HG02852 (cell line): ENCODE measurements at regions not wholly inside any gene's neighbourhood (a gene's known extent, or its start where the extent isn't known, plus 50 kb on each side); places are given as distances from the start of the nearest gene placed in this dataset.

Experiments
- ATAC-seq: cut with Tn5 transposase; IDR thresholded peaks from one replicate; pipeline ENCODE4 v1.9.1; 2021; ENCODE audit warnings: mild to moderate bottlenecking, moderate library complexity; ENCODE audit not compliant: unreplicated experiment

DNA sequence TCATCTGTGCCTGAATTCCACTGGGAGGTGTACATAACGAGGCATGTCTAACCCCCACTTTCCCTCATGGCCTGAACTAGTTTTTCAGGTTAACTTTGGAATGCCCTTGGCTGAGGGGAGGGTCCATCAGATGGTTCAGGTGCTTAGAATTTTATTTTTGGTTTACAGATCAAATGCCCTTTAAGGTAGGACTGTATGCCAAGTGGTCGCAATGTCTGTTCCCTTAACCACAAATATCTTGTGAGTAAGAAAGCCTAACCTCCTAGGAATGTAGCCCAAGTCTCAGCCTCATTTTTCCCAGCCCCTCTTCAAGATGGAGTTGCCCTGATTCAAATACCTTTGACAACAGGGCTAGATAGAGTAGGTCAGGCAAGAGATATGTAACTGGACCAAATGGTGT, 78.4 kb downstream of the RNASET2 start:
- no peak for ATAC-seq

DNA sequence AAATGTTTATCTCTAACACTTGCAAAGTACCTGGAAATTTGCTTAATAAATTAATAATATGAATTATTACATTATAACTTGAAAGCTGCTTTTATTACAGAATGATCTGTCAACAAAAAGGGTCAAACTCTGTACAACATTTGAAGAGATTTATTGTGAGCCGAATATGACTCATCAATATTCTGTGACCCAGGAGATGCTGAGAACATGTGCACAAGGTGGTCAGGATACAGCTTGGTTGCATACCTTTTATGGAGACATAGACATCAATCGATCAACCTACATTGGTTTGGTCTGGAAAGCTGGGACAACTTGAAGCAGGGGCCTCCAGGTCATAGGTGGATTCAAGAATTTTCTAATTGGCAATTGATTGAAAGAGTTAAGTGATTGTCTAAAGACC, 79.0 kb downstream of the RNASET2 start:
- no peak for ATAC-seq

DNA sequence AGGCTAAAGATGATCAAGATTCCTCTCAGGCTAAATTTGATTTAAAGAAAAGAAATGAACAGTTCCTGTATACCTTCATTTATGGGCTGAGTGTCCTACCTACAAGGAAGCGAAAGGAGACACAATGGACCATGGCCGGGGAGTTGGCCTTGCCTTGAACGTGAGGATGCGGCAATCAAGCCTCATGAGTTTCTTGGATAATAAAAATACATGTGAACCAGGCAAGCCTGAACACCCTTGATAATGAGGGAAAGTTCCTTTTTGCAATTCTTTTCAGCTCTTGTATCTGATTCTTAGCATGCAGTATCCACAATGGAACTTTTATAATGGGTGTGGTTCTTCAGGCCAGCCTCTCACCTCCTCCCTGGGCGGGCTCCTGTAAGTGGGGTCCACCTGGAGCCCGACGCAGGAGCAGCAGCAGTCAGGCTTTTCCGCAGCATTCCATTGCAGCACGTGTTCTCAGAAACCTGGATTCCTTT, 83.8 kb downstream of the RNASET2 start:
- no peak for ATAC-seq

DNA sequence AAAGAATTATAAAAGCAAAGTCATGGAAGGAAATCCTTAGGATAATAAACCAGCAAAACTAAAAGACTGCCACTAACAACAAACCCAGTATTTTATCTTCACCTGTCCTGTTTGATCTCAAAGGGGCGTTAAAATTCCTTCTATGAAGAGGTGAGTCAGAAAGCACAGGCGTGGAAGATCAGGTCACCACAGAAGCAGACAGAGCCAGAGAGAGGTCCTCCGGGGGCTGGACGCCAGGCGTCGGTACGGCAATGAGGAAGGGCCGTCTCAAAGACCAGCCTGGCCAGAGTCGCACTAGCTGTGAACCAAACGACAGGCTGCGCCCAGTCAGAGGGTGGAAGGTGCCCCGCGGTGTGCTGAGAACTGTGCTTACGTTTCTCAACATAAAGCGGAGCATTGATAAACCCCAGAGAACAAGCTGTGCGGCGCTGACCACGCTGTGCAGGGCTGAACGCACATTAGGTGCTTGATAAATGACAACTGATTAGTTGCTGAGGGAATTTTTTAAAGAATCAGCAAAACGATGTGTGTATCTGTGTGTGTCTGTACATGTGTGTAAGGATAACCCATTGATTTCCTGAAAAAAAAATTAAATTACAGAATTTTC, 85.6 kb downstream of the RNASET2 start:
- no peak for ATAC-seq

DNA sequence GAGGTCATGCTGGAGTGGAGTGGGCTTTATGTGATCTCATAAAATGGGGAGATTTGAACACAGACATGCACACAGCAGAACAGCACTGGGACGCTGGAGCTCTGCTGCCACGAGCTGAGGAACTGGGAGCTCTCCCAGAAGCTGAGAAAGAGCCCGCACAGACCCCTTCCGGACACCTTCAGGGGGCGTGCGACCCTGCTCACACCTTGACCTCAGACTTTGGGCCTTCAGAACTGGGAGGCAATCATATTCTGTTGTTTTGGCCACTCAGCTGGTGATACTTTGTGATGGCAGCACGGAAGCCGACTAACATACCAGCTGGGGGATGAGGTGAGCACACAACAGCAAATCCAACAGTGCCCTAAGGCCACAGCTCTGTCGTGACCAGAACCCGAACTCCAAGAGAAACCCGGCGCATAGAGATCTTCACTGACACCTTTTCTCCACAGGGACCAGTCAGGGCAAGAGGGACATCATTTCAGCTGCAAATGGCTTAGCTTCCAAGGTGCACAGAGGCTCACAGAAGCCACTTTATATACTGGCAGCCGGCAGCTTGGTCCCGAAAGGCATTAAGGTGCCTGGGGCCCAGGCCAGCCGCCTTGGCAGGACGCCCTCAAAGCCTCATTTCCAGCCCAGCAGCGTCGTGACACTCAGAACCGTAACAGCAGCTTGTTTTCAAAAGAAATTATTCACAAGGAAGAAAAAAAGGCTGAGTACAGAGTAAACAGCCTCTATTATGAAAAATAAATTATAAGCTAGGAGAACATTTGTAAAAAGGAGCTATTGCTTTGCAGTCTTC, 89.3 kb downstream of the RNASET2 start:
- no peak for ATAC-seq

DNA sequence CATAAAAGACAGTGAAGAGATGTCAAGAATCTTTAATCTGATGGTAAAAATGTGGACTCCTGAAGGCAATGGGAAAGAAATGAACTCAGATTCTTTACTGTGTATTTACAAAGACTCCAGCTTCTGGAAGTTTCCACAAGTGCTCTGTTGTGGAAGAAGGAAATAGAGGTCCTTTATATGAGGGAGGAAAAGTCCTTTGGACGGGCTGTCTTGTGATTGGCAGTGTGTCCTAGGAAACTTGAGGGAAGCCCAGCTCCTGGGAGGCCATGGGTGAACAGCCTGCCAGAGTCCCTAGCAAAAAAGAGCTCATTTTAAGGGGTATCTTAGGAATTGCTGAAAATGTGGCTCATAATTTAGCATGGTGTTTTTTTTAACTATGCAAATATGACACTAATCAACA, 92.0 kb downstream of the RNASET2 start:
- ATAC-seq, result no peak

DNA sequence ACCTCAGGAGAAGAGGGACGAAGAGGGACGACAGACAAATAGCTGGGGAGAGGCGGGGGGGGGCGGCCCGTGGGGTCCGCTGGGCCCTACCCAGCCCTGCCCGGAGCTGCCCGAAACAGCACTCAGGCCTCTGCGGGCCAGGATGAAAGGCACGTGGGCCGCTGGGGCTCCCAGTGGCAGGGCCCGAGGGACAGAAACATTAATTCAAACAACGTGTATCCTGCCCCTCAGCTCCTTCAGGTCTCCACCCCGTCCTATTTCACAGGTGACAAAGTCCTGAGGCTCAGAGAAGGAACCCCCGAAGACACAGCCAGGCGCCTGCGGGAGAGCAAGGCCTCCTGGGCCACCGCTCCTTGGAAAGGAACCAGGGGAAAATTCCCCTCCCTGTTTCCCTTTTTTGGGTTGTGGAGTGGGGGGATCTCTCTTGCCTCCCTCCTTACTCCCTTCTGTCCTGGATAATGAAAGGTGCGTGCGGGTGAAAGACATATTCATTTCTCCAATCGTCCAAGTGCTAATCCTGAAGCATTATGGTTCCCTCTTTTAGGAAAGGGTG, 93.3 kb downstream of the RNASET2 start:
- ATAC-seq, result peak; percentile 28

DNA sequence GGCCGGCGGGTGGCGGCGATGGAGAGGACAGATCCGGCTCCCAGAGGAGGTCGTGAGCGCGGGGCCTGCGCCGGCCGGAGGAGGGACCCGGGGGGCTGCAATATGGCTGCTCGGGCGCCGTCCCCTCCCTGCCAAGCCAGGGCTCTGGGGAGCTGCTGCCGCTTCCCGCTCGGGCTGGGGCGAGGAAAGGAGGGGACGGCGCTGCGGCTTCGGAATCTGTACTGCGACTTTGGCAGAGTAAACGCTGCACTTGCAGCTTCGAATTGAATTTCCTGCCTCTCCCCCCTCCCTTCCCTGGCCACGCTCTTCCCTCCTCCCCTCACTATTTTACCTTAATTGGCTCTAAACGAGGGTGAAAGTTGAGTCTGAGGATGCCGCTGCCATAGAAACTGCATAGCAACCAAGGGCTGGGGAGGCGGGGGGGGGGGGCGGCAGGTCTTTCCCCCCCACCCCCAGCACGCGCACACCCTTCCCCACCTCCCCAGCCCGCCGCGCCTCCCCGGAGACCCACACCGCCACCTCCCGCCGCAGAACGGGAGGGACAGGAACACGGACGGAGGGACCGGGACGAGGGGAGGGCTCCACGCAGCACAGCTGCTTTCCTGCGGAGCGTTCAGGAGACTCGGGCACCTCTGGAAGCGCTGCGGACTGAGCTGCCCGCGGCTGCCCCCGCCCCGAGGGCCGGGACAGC, 93.9 kb downstream of the RNASET2 start:
- peak; percentile 62 for ATAC-seq

DNA sequence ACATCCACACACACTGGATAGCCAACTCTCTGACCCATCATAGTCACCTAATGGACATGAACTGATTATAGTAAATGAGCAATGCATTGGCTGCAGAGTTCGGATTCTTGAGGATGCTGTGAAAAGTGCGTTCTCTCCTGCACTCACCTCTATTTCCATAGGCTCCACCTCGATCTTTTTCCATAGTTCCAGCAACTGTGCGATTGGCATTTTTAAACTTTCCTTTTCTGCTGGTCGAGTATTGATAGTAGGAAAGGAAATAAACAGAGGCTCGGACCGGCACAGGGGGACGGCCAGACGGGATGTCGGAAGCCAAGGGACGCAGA, 94.4 kb downstream of the RNASET2 start:
- ATAC-seq, result no peak

DNA sequence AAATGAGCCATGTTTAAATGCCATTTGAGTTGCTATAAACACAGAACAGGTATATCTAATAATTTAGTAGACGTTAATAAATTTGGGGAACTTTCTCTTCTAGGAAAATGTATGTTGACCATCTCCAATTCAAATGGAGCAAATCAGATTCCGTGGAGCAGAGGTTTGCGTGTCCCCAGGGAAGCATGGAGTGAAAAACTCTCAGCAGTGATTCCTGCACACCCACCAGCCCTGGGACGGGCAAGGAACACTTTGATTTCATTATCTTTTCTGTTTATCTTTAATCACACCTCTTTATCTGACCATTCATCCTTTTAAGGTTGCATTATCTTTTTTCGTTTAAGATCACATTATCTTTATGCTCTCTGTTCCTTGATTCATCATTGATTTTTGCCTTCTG, 95.0 kb downstream of the RNASET2 start:
- ATAC-seq, result no peak

DNA sequence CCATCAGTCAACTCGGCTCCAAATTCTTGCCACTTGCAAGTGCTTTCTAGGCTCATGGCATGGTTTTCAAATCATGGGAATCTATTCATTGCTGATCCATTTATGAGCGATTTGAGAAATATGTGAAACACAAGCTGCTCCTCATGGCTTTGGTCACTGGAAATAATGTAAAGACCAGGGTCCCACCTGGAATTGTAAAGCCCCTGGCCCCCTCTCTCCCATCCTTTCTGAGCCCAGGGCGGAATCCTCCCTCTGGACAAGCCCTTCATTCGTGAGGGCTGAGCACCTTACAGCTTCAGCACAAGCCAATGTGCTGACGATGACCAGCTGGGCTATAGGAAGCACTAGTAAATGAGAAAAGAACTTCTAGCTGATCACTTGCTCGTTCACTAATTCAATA, 96.0 kb downstream of the RNASET2 start:
- no peak for ATAC-seq

DNA sequence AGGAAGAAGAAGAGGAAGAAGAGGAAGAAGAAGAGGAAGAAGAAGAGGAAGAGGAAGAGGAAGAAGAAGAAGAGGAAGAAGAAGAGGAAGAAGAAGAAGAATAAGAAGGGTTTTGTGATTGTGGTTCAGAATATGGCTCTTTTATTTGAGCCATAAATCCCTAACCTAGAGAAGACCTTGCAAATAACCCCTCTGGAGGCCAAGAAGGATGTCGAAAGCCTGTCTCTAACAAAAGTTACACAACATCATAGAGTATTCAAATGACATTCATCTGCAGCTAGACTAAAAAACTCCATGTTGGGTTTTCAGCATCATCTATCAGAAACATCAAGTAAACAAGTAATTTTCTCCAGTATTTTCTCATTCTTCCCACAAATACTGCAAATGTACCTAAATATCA, 100.9 kb downstream of the RNASET2 start:
- no peak for ATAC-seq

DNA sequence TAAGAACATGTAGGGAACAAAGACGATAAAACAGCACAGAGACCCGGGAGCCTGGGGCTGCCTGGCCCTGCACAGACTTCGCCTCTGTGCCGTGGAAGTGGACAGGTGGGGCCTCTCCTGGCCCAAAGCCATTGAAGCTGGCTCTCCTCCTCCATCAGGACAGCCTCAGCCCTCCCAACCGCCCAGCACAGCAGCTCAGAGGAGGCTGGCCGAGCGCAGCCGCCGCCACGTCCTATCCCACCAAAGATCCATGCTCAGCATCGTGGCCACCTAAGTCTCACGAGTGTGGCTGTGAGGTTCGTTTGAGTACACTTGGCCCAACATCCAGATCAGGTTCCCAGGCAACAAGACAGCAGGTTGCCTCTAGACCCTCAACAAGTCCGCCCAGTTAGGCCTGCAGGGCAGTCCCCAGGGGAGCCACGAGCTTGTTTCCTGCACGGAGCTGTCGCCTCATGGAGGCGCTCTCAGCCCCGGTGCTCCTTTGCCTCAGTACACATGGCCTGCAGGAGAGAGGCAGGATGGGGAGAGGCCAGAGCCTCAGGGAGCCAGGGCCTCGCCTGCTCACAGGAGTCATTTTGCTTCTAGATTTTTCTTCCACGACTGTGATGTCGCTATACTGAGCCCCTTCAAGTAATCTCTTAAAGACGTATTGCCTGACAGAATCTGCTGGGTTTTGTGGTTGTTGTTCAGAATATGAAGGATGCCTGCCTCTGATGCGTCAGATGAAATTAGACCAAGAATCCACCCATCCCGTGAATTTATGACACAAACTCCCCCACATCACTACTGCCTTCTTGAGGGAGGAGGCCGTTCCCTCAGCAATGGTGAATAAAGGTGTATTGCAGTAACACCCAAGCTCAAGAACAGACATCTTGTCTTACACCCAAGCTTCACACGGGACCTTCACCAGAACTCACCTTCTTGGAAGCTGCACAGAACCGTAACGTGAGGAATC, 102.7 kb downstream of the RNASET2 start:
- no peak for ATAC-seq

DNA sequence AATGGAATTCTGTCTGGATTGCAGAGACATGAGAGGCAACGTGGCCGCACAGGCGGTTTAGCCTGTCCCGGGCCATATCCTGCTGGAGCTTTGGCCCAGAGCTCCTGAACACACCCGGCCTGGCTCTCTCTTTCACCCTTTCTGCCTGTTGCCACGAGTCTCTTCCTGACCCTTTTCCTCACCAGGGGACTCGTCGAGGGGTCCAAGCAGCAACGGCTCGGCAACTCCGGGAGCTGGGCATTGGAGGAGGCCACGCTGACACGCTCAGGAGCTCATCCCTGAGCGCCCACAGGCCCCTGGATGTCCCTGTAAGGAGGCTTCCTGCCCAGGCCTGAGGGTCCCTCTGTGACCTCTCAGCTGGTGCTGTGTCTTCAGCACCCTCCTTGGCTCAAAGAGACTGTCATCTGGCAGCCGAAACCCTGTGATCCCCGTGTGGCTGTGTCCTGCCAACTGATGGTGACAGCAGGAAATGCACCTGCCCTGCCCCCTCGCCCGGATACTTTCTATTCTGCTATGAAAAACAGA, 103.8 kb downstream of the RNASET2 start:
- no peak for ATAC-seq

DNA sequence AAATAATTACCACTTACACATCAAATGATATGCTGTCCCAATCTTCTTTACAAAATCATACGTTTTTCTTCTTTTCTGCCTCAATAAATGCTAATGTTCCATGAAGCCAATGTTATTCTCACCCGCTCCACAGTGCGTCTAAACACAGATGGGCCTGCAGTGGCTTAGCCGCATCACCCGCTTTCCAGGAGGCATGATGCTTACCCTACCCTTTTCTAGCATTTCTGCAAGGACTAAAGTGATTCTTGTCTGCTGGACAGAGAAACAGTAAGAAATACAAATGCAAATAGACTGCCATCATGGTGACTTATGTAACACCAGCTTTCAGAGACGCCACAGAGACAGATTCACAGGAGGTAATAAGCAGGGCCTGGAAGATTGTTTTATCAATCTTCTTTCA, 104.4 kb downstream of the RNASET2 start:
- ATAC-seq, result no peak

DNA sequence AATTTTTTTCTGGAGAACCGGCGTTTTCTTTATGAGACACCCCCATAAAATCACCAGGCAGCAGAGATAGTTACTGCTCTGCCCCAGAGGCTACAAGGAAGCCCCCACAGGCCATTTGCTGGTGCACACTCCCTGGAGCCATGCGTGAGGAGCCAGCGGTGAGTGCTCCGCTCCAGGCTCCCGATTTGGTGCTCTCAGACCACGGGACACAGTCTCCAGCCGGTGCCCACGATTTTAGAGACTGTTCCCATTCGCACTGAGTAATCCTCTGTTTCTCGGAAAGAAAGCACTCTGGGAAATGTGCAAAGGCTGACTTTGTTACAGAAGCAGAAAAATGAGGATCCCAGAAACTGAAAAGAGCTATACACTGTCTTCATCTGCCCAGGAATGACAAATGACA, 104.9 kb downstream of the RNASET2 start:
- no peak for ATAC-seq

DNA sequence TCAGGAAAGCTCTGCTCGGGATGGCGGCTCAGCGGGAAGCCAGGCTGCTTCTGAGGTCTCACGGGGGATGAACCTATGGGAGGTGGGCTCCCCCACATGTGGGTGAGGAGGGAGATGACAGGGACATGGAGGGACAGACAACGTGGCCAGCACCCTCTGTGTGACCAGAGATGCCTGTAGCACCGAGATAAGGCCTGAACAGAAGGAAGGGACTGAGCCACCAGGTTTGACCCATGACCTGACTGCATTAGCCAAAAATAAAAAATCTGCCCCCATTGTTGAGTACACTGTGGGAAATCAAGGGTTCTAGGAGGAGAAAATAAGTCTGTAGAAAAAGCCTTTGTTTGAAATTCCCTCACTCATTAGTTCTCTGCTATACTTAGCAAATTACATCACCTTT, 105.7 kb downstream of the RNASET2 start:
- no peak for ATAC-seq

DNA sequence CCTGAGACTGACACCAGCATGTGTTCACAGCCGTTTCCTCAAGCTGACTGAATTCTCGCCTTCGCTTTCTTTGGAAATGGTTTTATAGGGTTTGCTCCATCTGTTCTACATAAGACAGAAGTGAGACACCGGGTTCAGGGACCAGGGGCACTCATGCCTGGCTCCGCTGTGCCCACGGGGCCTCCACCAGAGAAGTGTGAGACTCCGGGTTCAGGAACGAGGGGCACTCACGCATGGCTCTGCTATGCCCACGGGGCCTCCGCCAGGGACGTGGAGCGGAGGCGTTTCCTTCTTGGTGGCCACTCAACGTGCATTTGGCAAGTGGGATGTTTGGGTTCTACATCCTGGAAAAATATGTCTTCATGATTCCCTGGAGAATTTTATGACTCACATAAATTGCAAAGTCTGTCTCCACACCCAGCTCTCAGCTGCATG, 106.6 kb downstream of the RNASET2 start:
- ATAC-seq, result peak; percentile 72

DNA sequence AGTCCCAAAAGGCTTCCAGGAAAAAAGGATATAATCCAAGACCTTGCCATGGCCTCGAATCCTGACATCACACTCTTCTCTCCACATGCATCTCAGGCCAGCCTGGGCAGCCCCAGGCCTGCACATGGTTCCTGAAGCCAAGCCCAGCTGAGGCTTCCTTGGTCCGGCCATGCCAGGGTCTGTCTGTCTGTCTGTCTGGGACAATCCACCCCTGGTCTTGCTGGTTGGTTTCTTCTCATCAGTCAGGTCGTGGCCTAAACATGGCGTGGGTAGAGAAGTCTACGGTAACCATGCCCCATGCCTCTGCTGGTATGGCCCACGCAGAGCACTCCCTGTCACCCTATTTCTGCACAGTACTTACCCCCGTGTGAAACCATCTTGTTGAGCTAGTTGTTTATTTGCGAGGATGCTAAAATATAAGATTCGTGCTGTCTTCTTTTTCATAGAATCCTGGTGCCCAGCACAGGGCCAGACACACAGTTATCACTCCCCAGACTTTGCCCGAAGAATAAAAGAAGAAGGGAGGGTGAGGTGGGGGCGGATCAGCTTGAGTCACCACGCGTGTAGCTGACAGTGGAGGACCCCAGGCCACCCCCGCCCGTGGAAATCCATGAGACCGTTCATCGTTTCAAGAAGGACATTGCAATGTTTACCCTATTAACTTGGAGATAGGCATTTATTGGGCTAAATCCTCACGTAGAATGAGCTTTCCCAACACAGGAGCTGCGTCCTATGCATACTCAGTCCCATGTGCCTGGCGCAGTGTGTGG, 107.2 kb downstream of the RNASET2 start:
- ATAC-seq, result peak; percentile 13
